Nephron progenitor cell (in vitro differentiated cells): ENCODE measurements at regions not wholly inside any gene's neighbourhood (a gene's known extent, or its start where the extent isn't known, plus 50 kb on each side); places are given as distances from the start of the nearest gene placed in this dataset.

Source experiments
- DNase-seq: peaks from one replicate; pipeline ENCODE4 v3.0.0; 2021
- H3K27ac Mint-ChIP-seq: 2 replicates; pipeline ENCODE4 v1.8.0; 2021; ENCODE audit warnings: mild to moderate bottlenecking, moderate library complexity, mixed read lengths
- H3K27me3 Mint-ChIP-seq: 2 replicates; pipeline ENCODE4 v1.8.0; 2021; ENCODE audit warnings: mild to moderate bottlenecking, low read depth, mixed read lengths; ENCODE audit not compliant: poor library complexity
- H3K36me3 Mint-ChIP-seq: 2 replicates; pipeline ENCODE4 v1.8.0; 2021; ENCODE audit warnings: low read depth, mixed read lengths
- H3K4me1 Mint-ChIP-seq: 2 replicates; pipeline ENCODE4 v1.8.0; 2021; ENCODE audit warnings: mixed read lengths
- H3K4me3 Mint-ChIP-seq: 2 replicates; pipeline ENCODE4 v1.8.0; 2021; ENCODE audit warnings: mild to moderate bottlenecking, moderate library complexity, mixed read lengths
- H3K9me3 Mint-ChIP-seq: 2 replicates; pipeline ENCODE4 v1.8.0; 2021; ENCODE audit warnings: mild to moderate bottlenecking, moderate library complexity, mixed read lengths
- TF ChIP-seq, protein P1 (sequence below): fragments of 200-600 bp; sonication (generic); IDR thresholded peaks from 2 replicates; pipeline ENCODE4 v1.5.0; 2021; ENCODE audit warnings: antibody characterized with exemption

- no peak overlapping the region for H3K4me3 Mint-ChIP-seq
- H3K27ac Mint-ChIP-seq, result no peak overlapping the region
- no peaks in the 10 kb centered on the region for H3K4me1 Mint-ChIP-seq
- H3K27me3 Mint-ChIP-seq, result no peaks in the 10 kb centered on the region
- DNase-seq, result no peak
- TF ChIP-seq, protein P1, sequence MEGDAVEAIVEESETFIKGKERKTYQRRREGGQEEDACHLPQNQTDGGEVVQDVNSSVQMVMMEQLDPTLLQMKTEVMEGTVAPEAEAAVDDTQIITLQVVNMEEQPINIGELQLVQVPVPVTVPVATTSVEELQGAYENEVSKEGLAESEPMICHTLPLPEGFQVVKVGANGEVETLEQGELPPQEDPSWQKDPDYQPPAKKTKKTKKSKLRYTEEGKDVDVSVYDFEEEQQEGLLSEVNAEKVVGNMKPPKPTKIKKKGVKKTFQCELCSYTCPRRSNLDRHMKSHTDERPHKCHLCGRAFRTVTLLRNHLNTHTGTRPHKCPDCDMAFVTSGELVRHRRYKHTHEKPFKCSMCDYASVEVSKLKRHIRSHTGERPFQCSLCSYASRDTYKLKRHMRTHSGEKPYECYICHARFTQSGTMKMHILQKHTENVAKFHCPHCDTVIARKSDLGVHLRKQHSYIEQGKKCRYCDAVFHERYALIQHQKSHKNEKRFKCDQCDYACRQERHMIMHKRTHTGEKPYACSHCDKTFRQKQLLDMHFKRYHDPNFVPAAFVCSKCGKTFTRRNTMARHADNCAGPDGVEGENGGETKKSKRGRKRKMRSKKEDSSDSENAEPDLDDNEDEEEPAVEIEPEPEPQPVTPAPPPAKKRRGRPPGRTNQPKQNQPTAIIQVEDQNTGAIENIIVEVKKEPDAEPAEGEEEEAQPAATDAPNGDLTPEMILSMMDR, result no peak
- no peaks in the 10 kb centered on the region for H3K9me3 Mint-ChIP-seq
- no peaks in the 10 kb centered on the region for H3K36me3 Mint-ChIP-seq
These were observed 1724.1 kb upstream of the SEL1L start for GRCh38 chr14:83257466-83258439.

- TF ChIP-seq, protein P1, result no peak
- Mint-ChIP-seq H3K27me3 (no peaks in the 10 kb centered on the region), H3K4me1 (no peaks in the 10 kb centered on the region), H3K36me3 (no peaks in the 10 kb centered on the region), H3K9me3 (no peaks in the 10 kb centered on the region), H3K27ac (no peak overlapping the region), H3K4me3 (no peak overlapping the region)
- DNase-seq, result no peak
These were observed 1727.1 kb upstream of the SEL1L start for GRCh38 chr14:83260751-83261150.

GRCh38 chr14:83269583-83269982 is 1735.9 kb upstream of the SEL1L start:
- H3K27ac Mint-ChIP-seq, result no peak overlapping the region
- H3K9me3 Mint-ChIP-seq, result no peaks in the 10 kb centered on the region
- H3K36me3 Mint-ChIP-seq, result no peaks in the 10 kb centered on the region

DNA sequence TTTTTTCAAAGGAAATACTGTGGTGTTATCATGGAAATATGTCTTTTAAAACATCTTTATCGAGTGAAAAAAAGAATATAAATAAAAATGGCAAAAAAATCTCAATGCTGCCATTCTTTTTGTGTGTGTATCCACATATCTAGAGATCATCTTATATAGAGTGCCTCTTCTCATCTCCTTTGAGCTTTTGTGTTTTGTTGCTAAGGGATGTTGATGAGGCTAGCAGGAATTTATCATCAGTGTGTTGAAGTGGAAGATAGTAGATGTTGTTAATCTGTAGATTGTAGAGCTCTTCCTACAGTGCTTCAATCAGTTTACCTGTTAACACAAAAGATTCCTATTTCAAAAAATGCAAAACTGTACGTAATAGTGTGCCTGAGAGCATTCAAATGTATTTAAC is 1738.0 kb upstream of the SEL1L start:
- TF ChIP-seq, protein P1, result no peak
- no peaks in the 10 kb centered on the region for H3K9me3 Mint-ChIP-seq
- no peaks in the 10 kb centered on the region for H3K4me1 Mint-ChIP-seq
- H3K27ac Mint-ChIP-seq, result no peak overlapping the region
- DNase-seq, result no peak
- no peak overlapping the region for H3K4me3 Mint-ChIP-seq
- no peaks in the 10 kb centered on the region for H3K27me3 Mint-ChIP-seq
- H3K36me3 Mint-ChIP-seq, result no peaks in the 10 kb centered on the region

More at GRCh38 chr14:83269583-83269982, 1735.9 kb upstream of the SEL1L start:
- Mint-ChIP-seq H3K4me1 (no peaks in the 10 kb centered on the region), H3K4me3 (no peak overlapping the region), H3K27me3 (no peaks in the 10 kb centered on the region)
- no peak for DNase-seq
- TF ChIP-seq, protein P1, result no peak

DNA sequence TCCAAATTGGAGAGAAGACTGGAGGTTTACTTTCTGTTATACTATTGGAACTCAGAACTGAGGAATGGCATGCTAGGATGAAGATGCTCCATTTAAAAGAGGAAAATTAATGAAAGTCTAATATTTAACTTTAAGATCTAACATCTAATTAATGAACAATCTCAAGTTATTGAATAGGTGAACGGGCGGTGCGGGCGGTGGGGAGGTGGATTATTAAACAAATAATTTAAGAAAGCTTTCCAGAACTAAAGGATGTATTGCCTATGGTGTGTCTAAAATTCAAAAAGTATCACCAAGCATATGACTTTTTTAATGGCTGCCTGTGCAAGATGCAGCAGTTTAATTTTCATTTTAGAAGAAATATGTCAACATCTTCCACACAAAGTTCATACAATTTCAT is 1747.1 kb upstream of the SEL1L start:
- Mint-ChIP-seq H3K9me3 (no peaks in the 10 kb centered on the region), H3K4me3 (no peak overlapping the region), H3K27me3 (peaks cover 2% of the 10 kb centered on the region), H3K27ac (no peak overlapping the region), H3K36me3 (no peaks in the 10 kb centered on the region), H3K4me1 (no peaks in the 10 kb centered on the region)
- no peak for DNase-seq
- TF ChIP-seq, protein P1, result no peak

DNA sequence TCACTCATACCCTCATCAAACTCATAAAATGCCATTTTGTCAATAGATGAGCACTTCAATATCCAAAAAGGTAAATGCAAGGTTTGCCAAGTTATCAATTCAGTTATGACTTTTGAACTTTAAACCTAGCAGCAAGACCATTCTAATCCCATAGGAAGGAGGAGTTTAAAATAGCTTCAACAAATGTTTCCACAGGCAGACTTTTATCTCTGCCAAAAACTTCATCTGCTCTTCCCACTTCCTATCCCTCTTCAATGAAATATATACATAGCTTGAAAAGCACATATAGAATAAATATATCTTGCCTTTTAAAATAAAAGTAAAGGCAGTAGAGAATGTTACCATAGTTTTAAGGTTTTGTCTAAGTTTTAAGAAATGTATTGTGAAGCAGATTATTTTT is 1749.1 kb upstream of the SEL1L start:
- TF ChIP-seq, protein P1, result no peak
- Mint-ChIP-seq H3K4me3 (no peak overlapping the region), H3K9me3 (no peaks in the 10 kb centered on the region), H3K27me3 (peaks cover 2% of the 10 kb centered on the region), H3K27ac (no peak overlapping the region), H3K4me1 (no peaks in the 10 kb centered on the region), H3K36me3 (no peaks in the 10 kb centered on the region)
- no peak for DNase-seq
